ENCODE measurements at regions not wholly inside any gene's neighbourhood (a gene's known extent, or its start where the extent isn't known, plus 50 kb on each side); places are given as distances from the start of the nearest gene placed in this dataset.

- TF ChIP-seq CTCF (IDR thresholded peaks at IDR 0.05; ENCODE audit: low read length) (no peak), EZH2 (optimal IDR thresholded peaks at IDR 0.05; ENCODE audit: low read depth, low read length) (no peak)
Measured at GRCh38 chr10:118812393-118812740, 57.6 kb upstream of the CACUL1 start.
